HG03342 (cell line): ENCODE measurements at regions not wholly inside any gene's neighbourhood (a gene's known extent, or its start where the extent isn't known, plus 50 kb on each side); places are given as distances from the start of the nearest gene placed in this dataset.
"Not testable (repeated sequence)": the region's sequence is repeated elsewhere in the genome, so short reads cannot be mapped to it uniquely, and the experiment has no call there.

ENCODE experiments used
- ATAC-seq: cut with Tn5 transposase; IDR thresholded peaks from one replicate; pipeline ENCODE4 v1.9.1; 2021; ENCODE audit warnings: mild to moderate bottlenecking, moderate library complexity; ENCODE audit not compliant: unreplicated experiment

DNA sequence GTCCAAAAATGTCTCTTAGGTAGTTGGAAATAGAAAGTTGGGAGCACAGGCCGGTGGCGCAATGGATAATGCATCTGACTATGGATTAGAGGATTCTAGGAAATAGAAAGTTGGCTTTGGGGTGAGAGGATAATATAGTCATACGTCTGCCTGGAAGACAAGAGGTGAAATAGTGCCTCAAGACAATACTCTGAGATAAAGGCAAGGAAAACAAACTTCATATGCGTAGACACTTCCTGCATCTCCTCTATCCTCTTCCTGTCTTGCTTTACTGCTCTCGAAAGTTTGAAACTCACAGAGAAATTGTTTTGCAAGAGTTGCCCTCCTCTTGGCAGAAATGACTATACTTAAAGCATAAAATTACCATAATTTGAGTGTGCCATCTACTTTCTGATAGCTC, 153.2 kb upstream of the FBXL7 start:
- ATAC-seq, result no peak

GRCh38 chr5:15344954-15345353, 155.0 kb upstream of the FBXL7 start:
- ATAC-seq, result no peak

DNA sequence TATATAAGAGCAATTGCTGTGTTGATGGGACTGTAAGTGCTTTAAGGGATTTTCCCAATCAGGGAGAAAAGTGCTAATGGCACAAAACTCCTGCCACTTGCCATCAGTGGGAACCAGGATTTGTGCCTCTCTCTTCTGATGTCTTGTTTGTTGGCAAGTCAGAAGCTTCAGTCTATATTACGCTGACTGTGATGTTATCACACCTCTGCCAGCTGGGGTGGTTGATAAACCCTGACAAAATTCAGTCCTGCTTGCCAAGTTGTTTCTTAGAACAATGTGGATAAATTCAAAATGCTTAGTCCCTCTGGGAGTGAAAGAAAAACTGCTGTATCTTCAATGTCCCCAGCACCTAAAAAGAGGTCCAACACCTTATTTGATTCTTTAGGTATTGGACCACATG, 161.4 kb upstream of the FBXL7 start:
- ATAC-seq, result no peak

GRCh38 chr5:15334551-15335266, 165.3 kb upstream of the FBXL7 start:
- no peak for ATAC-seq

DNA sequence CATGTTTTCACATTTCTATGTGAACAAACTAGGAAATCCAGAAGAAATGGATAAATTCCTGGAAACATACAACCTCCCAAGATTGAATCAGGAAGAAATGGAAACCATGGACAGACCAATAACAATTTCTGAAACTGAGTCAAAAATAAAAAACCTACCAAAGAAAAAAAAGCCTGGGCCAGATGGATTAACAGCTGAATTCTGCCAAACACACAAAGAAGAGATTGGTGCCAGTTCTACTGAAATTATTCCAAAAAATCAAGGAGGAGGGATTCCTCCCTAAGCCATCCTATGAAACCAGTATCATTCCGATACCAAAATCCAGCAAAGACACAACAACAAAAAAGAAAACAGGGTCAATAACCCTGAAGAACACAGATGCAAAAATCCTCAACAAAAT, 166.9 kb upstream of the FBXL7 start:
- no peak for ATAC-seq

- no peak for ATAC-seq
Observed at GRCh38 chr5:15326932-15327331, 173.0 kb upstream of the FBXL7 start.

DNA sequence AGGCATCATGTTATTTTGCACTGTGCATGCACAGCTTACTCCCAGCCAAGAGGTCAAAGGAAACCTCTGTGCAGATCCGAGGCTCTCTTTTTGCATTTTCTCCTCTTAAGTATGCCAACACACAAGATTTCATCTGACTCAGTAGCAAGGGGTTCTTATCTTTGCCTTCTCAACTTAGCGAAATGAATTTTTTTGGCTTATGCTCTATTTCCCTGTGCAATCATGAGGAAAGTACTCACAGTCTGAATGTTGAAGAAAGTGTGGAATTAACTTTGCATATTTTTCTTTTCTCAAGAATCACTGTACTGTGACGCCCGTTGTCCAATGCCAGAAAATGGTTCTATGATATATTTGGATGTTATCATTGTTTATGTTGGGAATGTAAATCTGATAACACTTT, 173.5 kb upstream of the FBXL7 start:
- no peak for ATAC-seq

- no peak for ATAC-seq
Observed at GRCh38 chr5:15322421-15322820, 177.6 kb upstream of the FBXL7 start.

DNA sequence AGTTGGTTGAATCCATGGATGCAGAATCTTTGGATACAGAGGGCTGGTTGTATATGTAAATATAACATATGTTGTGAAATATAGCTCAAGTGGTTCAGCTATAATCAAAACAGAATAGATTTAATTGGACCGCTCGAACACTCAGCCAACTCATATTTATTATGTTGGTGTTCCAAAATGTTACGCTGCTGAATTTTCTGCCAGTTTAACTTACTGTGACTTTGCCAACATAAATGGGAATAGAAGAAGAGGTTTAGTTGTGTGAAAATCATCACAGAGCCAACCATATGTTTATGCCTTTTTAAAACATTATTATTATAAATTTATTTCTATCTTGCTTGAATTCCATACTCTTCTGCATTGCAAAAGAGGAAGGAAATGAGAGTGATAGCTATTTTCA, 178.2 kb upstream of the FBXL7 start:
- ATAC-seq, result no peak

GRCh38 chr5:15320871-15321270, 179.1 kb upstream of the FBXL7 start:
- ATAC-seq, result no peak

DNA sequence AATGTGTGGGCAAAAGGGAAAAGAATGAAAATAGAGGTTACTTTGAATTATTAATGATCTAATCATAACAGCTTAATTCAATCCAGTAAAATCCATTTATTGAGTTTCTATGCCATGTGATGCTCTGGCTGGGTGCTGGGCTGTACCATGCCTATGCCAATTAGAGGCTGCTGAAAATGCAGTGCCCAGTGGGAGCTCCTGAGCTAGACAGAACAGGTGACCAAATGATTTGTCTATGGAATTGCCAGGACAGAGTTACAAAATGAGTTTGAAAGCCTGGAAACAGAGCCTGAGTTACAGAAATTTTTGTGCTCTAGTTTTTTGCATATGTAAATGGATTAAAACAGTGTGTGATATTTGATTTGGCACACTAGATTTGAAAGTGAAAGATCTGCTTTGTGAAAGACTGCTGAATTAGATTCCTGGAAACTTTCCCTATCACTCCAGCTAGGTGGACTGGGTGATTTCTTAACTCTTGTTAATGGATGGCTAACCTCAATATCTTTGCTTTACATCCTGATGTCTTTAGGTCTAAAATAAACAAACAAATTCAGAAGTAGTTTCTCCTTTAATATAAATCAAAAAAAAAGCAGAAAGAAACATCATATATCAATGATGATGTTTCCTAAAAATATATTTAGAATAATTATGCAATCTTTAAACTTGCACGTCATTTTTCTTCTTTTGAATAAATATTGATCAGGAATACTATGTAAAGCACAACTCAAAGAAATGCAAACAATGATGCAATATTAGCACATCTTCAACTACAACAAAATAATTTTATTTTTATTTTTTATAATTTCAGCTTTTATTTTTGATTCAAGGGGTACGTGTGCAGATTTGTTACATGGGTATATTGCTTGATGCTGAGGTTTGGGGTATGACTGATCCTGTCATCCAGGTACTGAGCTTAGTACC, 194.8 kb upstream of the FBXL7 start:
- ATAC-seq, result no peak

GRCh38 chr5:15304066-15304731, 195.8 kb upstream of the FBXL7 start:
- ATAC-seq, result no peak

GRCh38 chr5:15300141-15300540, 199.8 kb upstream of the FBXL7 start:
- no peak for ATAC-seq

GRCh38 chr5:15290953-15291352, 209.0 kb upstream of the FBXL7 start:
- no peak for ATAC-seq

DNA sequence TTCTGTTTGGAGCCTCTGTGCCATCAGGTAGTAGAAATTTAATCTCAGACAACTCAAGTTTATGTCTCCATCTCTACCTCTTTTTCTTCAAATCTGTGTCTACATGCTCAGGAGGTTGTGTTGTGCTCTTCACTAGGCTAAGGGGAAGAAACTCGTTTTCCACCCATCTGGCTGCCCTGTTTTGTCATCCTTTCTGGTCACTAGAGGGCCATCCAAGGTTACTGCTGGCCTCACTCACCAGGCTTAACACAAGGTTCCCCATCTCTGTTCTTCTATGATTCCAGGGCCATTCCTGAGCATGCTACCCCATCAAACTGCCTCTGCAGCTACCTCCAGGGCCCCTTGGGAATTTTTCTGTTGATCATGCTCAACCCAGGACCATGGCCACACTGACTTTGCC, 213.3 kb upstream of the FBXL7 start:
- no peak for ATAC-seq

- no peak for ATAC-seq
Observed at GRCh38 chr5:15285901-15286583, 213.9 kb upstream of the FBXL7 start.

GRCh38 chr5:15284706-15285105, 215.3 kb upstream of the FBXL7 start:
- ATAC-seq, result no peak

- no peak for ATAC-seq
Observed at GRCh38 chr5:15283076-15283475, 216.9 kb upstream of the FBXL7 start.

- no peak for ATAC-seq
Observed at GRCh38 chr5:15282611-15283010, 217.4 kb upstream of the FBXL7 start.

- ATAC-seq, result not testable (repeated sequence)
Observed at GRCh38 chr5:15271596-15271995, 228.4 kb upstream of the FBXL7 start.

GRCh38 chr5:15267966-15268365, 232.0 kb upstream of the FBXL7 start:
- no peak for ATAC-seq
